ENCODE measurements at regions not wholly inside any gene's neighbourhood (a gene's known extent, or its start where the extent isn't known, plus 50 kb on each side); places are given as distances from the start of the nearest gene placed in this dataset.

DNA sequence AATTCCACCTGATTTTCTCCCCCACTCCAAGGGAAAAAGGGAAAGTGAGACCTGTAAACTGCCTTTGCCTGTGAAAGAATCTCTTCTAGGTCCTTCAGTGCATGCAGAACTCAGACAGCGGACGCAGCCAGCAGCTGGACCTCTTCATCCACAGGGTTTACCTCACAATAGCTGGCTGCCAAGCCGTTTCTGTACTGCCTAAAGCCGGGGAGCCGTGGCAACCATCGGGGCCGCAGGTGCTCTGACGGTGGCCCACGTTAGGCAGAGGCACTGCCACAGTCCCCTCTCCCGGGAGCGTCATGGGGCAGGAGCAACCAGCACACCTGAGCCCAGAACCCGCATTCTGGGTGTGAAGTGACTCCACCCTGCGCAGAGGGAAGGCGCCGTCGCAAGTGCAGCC is 206.1 kb downstream of the TTLL2 start:
- Histone ChIP-seq H3K27ac (ENCODE audit: low read depth in 1 of 2, low read length in 2 of 2) (no peak overlapping the region), H3K79me2 (ENCODE audit: insufficient read depth, low read length) (no peaks in the 10 kb centered on the region), H3K4me2 (replicated peaks; ENCODE audit: extremely low read depth, low read length, poor library complexity, severe bottlenecking) (no peak overlapping the region), H3K4me1 (ENCODE audit: control insufficient read depth in 1 of 2, insufficient read depth in 2 of 2, low read length in 2 of 2) (no peaks in the 10 kb centered on the region), H3K9ac (ENCODE audit: insufficient read depth, low read length, poor library complexity, severe bottlenecking) (no peak overlapping the region), H3K4me3 (replicated peaks in 1 of 3; ENCODE audit: low read depth in 2 of 3, low read length in 3 of 3) (no peak overlapping the region), H3K27me3 (ENCODE audit: control insufficient read depth in 2 of 2, insufficient read depth in 2 of 2, low read length in 2 of 2) (no peaks in the 10 kb centered on the region), H3K36me3 (replicated peaks in 1 of 2; ENCODE audit: control insufficient read depth in 1 of 2, insufficient read depth in 2 of 2, low read length in 2 of 2) (no peaks in the 10 kb centered on the region), H2AFZ (ENCODE audit: insufficient read depth, low read depth, low read length, poor library complexity, severe bottlenecking) (no peak overlapping the region), H3K9me3 (replicated peaks in 1 of 2; ENCODE audit: control insufficient read depth in 1 of 2, insufficient read depth in 1 of 2, low read length in 2 of 2) (no peaks in the 10 kb centered on the region), H4K20me1 (ENCODE audit: insufficient read depth, low read length) (no peaks in the 10 kb centered on the region)
- Mint-ChIP-seq H3K27me3 (ENCODE audit: low read depth in 3 of 3) (peaks cover 0 to 7% (median 5%) of the 10 kb centered on the region in 3 donors), H3K27ac (peak overlapping the region in 1 of 7 donors; percentile 40), H3K36me3 (no peaks in the 10 kb centered on the region), H3K4me1 (no peaks in the 10 kb centered on the region), H3K9me3 (peaks cover 0 to 11% (median 2%) of the 10 kb centered on the region in 7 donors), H3K4me3 (no peak overlapping the region)
- no peak for DNase-seq
- TF ChIP-seq, protein P1, sequence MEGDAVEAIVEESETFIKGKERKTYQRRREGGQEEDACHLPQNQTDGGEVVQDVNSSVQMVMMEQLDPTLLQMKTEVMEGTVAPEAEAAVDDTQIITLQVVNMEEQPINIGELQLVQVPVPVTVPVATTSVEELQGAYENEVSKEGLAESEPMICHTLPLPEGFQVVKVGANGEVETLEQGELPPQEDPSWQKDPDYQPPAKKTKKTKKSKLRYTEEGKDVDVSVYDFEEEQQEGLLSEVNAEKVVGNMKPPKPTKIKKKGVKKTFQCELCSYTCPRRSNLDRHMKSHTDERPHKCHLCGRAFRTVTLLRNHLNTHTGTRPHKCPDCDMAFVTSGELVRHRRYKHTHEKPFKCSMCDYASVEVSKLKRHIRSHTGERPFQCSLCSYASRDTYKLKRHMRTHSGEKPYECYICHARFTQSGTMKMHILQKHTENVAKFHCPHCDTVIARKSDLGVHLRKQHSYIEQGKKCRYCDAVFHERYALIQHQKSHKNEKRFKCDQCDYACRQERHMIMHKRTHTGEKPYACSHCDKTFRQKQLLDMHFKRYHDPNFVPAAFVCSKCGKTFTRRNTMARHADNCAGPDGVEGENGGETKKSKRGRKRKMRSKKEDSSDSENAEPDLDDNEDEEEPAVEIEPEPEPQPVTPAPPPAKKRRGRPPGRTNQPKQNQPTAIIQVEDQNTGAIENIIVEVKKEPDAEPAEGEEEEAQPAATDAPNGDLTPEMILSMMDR (IDR thresholded peaks at IDR 0.05): no peak
- intact Hi-C loops (cut with micrococcal nuclease): no loop called here
- WGBS (ENCODE audit: insufficient coverage): 87% methylated on average over 16 of the region's 16 CpGs

DNA sequence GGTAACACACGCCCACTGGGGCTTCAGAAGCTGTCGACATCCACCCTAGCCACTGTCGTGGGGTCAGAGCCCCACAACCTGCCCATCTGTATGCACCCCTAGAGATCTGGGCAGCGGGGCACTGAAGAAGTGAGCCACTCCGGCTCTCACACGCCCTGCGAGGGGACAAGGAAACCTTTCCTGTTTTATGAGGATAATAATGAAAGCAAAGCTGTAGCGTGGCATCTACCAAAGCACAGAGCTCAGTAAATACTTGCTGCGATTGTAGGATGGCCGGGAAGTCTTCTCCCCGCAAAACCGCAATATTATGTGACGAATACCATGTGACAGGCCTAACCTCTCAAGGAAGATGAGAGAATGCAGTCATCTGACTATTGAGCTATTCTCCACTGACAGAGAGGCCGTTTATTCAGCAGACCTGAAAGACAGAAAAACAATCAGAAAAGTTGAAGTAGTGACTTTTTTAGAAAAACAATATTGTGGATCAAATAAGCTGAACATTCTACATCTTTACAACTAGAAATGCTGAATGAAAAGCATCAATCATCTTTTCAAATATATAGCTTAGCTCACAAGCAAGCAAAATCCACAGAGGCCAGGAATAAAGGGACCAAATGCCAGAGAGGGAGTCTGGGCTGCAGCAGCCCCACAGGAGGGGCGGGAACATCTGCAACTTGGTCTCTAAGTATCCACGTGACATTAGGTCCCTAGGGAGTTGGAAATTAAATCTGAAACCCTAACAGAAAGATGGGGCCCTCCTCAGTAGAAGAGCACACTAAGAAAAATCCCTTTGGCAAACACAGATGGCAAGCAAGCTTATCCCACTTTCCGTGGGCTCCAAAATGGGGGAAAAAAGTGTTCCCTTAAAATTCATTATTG is 207.8 kb downstream of the TTLL2 start:
- Mint-ChIP-seq H3K4me3 (no peak overlapping the region), H3K27me3 (ENCODE audit: low read depth in 3 of 3) (peaks cover 3 to 7% (median 5%) of the 10 kb centered on the region in 3 donors), H3K9me3 (peaks cover 0 to 8% (median 2%) of the 10 kb centered on the region in 7 donors), H3K4me1 (no peaks in the 10 kb centered on the region), H3K36me3 (no peaks in the 10 kb centered on the region), H3K27ac (no peak overlapping the region)
- H3K4me2 ChIP-seq (replicated peaks; ENCODE audit: extremely low read depth, low read length, poor library complexity, severe bottlenecking): no peak overlapping the region
- TF ChIP-seq, protein P1 (IDR thresholded peaks at IDR 0.05): no peak
- no peaks in the 10 kb centered on the region for H4K20me1 ChIP-seq (ENCODE audit: insufficient read depth, low read length)
- H3K36me3 ChIP-seq (replicated peaks in 1 of 2; ENCODE audit: control insufficient read depth in 1 of 2, insufficient read depth in 2 of 2, low read length in 2 of 2): no peaks in the 10 kb centered on the region
- intact Hi-C loops (cut with micrococcal nuclease): no loop called here
- H3K27me3 ChIP-seq (ENCODE audit: control insufficient read depth in 2 of 2, insufficient read depth in 2 of 2, low read length in 2 of 2): no peaks in the 10 kb centered on the region
- no peak overlapping the region for H3K4me3 ChIP-seq (replicated peaks in 1 of 3; ENCODE audit: low read depth in 2 of 3, low read length in 3 of 3)
- no peak overlapping the region for H3K27ac ChIP-seq (ENCODE audit: low read depth in 1 of 2, low read length in 2 of 2)
- no peaks in the 10 kb centered on the region for H3K9me3 ChIP-seq (replicated peaks in 1 of 2; ENCODE audit: control insufficient read depth in 1 of 2, insufficient read depth in 1 of 2, low read length in 2 of 2)
- 99% methylated on average over 9 of the region's 17 CpGs for WGBS (ENCODE audit: insufficient coverage)
- H3K4me1 ChIP-seq (ENCODE audit: control insufficient read depth in 1 of 2, insufficient read depth in 2 of 2, low read length in 2 of 2): no peaks in the 10 kb centered on the region
- H3K79me2 ChIP-seq (ENCODE audit: insufficient read depth, low read length): no peaks in the 10 kb centered on the region
- no peak for DNase-seq
- no peak overlapping the region for H3K9ac ChIP-seq (ENCODE audit: insufficient read depth, low read length, poor library complexity, severe bottlenecking)
- H2AFZ ChIP-seq (ENCODE audit: insufficient read depth, low read depth, low read length, poor library complexity, severe bottlenecking): no peak overlapping the region

Data from CD14-positive monocyte (primary cell).